Ovary (tissue), 3 donors: ENCODE measurements at regions not wholly inside any gene's neighbourhood (a gene's known extent, or its start where the extent isn't known, plus 50 kb on each side); places are given as distances from the start of the nearest gene placed in this dataset.

Experiments used
- EP300 ChIP-seq: sonication (generic); formaldehyde crosslinking; IDR thresholded peaks from one replicate; pipeline ENCODE4 v1.6.1; 2017; ENCODE audit warnings: antibody characterized with exemption
- POLR2A ChIP-seq: fragments of 450-650 bp; IDR thresholded peaks from one replicate; pipeline ENCODE4 v1.6.1; 2017; ENCODE audit warnings: antibody characterized with exemption, mild to moderate bottlenecking, moderate library complexity
- TF ChIP-seq, protein P1 (sequence below), 3 donors: fragments of 450-650 bp in 2 of 3; fragments of 200-600 bp in 1 of 3; IDR thresholded peaks; one replicate each; pipeline versions ENCODE4 v1.5.1 to v1.8.0; 2016 to 2022; ENCODE audit warnings: antibody characterized with exemption in 3 of 3, mild to moderate bottlenecking in 1 of 3
- donor health status: DM: no; HTN: no; CAD: no.

DNA sequence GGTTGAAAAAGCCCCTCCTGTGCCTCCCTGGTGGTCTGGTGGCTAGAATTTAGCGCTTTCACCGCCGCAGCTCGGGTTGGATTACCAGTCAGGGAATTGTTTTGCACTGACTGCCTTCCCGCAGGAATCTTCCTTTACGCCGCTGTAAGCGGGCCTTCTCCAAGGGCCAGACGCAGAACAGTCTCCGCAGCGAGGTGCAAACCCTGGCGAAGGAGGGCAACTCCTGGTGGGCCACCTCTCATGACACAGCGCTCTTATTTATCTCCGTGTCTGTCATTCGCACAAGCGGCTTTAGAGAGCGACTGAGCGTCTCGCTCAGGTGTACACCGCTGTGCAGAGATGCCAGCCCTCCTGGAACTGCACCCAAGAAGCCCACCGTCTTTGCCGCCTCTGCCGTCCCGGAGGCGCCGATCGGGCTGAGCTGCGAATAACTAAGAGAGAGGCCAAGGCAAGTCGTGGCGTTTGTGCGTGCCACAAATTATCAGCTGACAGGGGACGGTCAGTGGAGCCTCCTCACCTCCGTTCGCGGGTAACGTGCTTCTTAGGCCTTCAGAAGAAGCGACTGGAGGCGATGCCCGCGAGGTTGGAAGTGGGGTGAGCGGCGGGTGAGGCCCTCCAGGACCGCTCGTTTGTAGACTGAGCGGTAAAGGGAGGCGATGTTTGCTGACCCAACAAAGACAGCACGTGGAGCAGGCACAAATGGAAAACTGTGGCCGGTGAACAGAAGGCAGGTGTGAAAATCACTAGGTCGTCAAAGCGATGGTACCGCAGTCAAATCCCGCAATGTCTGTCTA, 93.5 kb downstream of the PRKAB2 start:
- TF ChIP-seq, protein P1, sequence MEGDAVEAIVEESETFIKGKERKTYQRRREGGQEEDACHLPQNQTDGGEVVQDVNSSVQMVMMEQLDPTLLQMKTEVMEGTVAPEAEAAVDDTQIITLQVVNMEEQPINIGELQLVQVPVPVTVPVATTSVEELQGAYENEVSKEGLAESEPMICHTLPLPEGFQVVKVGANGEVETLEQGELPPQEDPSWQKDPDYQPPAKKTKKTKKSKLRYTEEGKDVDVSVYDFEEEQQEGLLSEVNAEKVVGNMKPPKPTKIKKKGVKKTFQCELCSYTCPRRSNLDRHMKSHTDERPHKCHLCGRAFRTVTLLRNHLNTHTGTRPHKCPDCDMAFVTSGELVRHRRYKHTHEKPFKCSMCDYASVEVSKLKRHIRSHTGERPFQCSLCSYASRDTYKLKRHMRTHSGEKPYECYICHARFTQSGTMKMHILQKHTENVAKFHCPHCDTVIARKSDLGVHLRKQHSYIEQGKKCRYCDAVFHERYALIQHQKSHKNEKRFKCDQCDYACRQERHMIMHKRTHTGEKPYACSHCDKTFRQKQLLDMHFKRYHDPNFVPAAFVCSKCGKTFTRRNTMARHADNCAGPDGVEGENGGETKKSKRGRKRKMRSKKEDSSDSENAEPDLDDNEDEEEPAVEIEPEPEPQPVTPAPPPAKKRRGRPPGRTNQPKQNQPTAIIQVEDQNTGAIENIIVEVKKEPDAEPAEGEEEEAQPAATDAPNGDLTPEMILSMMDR (IDR thresholded peaks at IDR 0.05): no peak
- no peak for TF ChIP-seq POLR2A
- no peak for TF ChIP-seq EP300
